ENCODE measurements at regions not wholly inside any gene's neighbourhood (a gene's known extent, or its start where the extent isn't known, plus 50 kb on each side); places are given as distances from the start of the nearest gene placed in this dataset.

- no peak for DNase-seq
These were observed 50.2 kb upstream of the CDK1 start for GRCh38 chr10:60728056-60728455.

DNA sequence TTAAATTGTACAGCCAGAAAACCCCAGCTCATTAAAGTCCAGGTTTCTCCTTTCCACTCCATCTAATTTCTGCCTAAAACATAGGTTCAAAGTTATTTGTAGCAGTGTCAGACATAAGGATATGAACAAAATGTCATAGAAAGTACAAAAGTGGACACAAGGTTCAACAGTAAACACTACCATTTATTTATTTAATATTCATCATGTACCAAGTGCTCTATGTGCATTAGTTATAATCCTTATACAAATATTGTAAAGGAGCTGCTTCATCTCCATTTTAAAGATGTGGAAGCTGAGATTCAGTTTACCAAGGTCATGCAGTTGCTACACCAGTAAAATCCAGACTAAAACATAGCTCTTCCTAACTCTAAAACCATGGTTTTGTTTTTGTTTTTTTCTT, 52.0 kb upstream of the CDK1 start:
- DNase-seq, result no peak

DNA sequence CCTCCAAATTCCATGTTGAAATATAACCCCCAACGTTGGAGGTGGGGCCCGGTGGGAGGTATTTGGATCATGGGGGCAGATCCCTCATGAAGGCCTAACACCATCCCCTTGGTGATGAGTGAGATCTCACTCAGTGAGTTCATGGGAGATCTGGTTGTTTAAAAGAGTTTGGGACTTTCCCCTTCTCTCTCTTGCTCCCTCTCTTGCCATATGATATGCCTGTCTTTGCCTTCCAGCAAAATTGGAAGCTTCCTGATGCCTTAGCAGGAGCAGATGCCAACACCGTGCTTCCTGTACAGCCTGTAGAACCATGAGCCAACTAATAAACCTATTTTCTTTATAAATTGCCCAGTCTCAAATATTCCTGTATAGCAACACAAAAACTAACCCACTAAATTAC, 55.7 kb upstream of the CDK1 start:
- no peak for DNase-seq

GRCh38 chr10:60719721-60720120, 58.6 kb upstream of the CDK1 start:
- no peak for DNase-seq

DNA sequence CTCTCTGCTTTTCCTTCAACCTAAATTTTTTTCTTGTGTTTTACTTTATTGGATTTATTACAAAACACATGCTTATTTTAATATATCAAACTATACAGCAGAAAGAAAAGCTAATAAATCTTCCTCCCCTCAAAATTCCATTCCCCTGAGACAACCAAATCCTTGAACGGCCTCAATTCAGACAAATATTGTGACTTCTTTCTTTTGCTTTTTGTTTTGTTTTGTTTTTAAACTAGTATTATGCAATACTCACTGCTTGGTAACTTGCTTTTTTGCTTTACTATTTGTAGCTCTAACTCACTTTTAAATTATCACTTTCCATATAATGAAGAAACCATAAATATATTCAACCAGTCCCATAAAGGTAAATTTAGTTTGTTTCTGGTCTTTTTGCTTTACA, 59.4 kb upstream of the CDK1 start:
- no peak for DNase-seq

DNA sequence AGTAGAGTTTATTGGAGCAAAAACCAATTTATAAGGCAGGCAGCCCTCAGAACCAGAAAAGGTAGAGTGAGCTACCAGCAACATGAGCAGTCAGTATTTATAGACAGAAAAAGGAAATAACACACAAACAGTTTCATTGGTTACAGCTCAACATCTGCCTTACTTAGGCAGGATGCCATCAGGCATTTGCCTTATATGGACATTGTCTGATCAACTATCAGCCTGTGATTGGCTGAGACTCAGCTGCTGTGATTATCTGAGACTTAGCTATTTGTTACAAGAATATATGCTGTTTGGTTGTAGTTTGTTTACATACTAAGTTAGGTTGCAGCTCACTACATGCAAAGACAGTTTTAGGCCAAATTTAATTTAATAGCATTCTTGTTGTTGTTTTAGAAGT, 60.4 kb upstream of the CDK1 start:
- no peak for DNase-seq

GRCh38 chr10:60714233-60714632, 64.0 kb upstream of the CDK1 start:
- DNase-seq, result no peak

- DNase-seq, result no peak
These were observed 66.8 kb upstream of the CDK1 start for GRCh38 chr10:60711496-60711895.

GRCh38 chr10:60710041-60710440, 68.2 kb upstream of the CDK1 start:
- no peak for DNase-seq

DNA sequence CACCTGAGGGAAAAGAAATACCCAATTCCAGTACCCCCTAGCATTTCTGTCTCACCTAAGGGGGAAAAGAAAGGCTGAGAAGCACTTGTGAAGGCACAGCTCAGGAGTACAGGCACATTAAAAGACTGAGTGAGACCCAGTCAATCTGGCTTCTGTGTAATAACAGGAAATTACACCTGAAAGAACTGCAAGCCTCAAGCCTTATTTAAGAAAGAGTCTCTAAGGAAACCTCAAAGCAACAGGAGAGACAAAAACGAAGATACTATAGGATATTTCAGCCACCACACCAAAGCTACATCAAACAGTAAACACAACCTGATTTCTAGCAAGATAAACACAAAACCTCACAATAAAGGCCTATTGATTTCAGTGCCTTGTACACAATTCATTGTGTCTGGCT, 69.6 kb upstream of the CDK1 start:
- no peak for DNase-seq

DNA sequence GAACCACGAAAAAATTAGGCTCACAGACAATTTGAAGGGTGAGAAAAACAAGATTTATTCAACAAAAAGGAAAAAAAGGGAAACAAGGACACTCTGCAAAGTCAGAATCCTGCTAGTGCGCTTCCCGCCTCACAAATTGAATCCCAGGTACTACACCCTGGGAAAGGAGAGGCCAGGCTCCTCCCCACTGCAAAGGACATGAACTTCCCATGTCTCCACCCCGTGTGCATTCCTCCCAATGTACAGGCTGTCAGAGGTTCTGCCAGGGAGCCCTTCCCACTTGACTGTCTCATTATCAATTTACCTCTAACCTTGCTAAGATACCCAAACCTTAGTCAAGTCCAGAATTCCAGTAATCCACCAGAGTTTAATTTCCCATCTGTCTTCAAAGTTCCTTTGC, 70.4 kb upstream of the CDK1 start:
- no peak for DNase-seq

GRCh38 chr10:60706146-60706545, 72.1 kb upstream of the CDK1 start:
- DNase-seq, result no peak

- no peak for DNase-seq
These were observed 72.9 kb upstream of the CDK1 start for GRCh38 chr10:60705376-60705775.

DNA sequence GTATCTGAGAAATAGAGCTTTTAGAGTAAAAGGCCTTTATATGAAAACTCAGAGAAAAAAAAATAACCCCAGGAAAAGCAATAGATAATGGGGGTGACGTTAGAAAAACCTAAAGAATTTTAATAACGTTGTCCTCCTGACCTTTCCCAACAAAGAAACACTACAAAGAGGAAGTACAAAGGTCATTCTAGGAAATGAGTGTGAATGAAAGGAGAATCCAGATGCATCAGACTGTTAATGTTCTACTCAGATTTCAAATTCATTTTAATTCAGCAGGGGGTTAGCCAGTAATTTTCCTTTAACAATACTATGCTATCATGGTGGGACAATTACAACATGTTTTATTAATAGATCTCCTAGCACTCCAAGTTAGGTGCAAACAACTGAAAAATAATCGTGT, 73.8 kb upstream of the CDK1 start:
- no peak for DNase-seq

GRCh38 chr10:60703266-60704041, 74.8 kb upstream of the CDK1 start:
- no peak for DNase-seq

DNA sequence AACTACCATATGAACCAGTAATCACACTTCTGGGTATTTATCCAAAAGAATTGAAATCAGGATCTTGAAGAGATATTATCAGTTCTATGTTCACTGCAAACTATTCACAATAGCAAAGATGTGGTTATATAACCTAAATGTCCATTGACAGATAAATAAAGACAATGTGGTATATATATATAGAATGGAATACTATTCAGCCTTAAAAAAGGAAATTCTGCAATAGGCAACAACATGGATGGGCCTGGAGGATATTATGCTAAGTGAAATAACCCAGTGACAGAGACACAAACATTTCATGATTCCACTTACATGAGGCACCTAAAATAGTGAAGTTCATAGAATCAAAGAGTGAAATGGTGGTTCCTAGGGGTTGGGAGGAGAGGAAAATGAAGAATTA, 90.6 kb upstream of the CDK1 start:
- no peak for DNase-seq

DNA sequence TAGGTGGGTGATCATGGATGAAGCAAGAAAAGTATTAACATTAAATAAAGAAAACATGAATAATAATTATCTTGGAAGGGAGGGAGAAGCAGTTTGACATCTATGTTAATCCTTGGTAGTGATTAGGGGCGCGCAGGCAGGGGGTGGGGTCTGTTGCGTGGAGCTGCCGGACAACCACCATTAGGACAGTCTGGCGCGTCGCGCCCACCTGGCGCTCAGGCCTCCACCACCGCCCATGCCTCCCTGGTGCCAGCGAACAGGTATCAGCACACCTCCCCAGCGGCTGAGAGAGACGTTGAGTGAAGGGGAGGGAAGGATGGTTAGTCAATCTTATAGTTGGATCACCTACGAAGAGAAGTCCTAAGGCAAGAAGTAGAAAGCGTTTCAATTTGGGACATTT, 94.2 kb upstream of the CDK1 start:
- DNase-seq, result no peak

DNA sequence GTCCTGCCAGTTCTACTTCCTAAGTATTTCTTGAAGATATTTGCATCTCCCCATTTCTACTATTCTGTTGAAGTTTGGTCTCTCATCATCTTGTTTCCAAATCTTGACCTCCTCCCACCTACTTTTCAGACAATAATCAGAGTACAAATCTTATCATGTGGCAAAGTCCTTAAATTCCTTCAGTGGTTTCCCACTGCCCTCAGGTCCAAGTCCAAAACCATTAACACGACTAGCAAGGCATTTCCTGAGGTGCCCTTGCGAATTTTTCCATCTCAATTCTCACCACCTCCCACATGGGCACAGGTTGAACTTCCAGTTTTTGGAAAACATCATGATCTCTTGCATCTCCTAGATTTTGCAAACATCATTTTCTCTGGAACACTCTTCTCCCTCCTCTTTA, 97.2 kb upstream of the CDK1 start:
- no peak for DNase-seq

DNA sequence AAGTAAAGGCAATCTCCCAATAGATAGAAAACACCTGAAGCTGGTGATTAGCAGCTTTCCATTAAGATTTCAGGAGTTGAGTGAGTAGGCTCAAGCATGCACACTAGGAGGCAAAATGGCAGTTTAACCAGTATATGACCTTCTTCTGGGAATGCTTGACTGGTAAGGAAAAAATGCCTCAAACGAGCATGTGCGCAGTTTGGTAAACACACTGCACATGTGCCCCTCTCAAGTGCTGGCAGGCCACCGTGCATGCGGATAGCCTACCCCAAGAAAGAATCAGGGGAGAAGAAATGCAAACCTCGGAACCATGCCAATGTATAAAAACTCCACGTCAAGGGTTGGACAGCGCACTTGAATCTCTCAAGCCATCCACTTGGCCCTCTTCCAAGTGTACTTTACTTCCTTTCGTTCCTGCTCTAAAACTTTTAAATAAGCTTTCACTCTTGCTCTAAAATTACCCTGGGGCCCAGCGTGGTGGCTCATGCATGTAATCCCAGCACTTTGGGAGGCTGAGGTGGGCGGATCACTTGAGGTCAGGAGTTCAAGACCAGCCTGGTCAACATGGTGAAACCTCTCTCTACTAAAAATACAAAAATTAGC, 98.8 kb upstream of the CDK1 start:
- DNase-seq, result no peak

GRCh38 chr10:60678978-60679377, 99.3 kb upstream of the CDK1 start:
- DNase-seq, result no peak

- DNase-seq, result no peak
These were observed 100.6 kb upstream of the CDK1 start for GRCh38 chr10:60677531-60678129.

DNA sequence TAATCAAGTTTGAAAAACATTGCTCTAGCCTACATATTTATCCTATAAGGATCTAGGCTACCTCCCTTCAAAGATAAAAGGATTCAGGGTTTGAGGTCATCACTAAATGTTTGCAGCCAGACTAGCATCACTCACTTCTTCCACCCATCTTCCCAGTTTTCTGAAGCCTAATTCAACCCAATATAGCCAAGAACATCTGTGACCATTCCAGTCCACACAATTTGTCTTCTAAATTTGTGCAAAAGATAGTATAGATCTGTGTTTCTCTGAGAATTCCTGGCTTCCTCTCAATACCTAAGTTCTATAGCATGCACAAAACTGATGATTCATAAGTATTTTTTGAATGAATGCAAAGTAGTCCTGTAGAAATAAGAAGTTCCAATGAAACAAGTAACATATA, 103.0 kb upstream of the CDK1 start:
- no peak for DNase-seq

GRCh38 chr10:60669501-60669900, 108.8 kb upstream of the CDK1 start:
- no peak for DNase-seq

- no peak for DNase-seq
These were observed 112.1 kb upstream of the CDK1 start for GRCh38 chr10:60666221-60666620.

GRCh38 chr10:60664859-60665258, 113.4 kb upstream of the CDK1 start:
- DNase-seq, result no peak
